GM21737 (cell line): ENCODE measurements at regions not wholly inside any gene's neighbourhood (a gene's known extent, or its start where the extent isn't known, plus 50 kb on each side); places are given as distances from the start of the nearest gene placed in this dataset.
A peak's percentile ranks its signal among the peaks of the same experiment; 100 is the strongest.
"Not testable (repeated sequence)": the region's sequence is repeated elsewhere in the genome, so short reads cannot be mapped to it uniquely, and the experiment has no call there.

Experiments used
- ATAC-seq: cut with Tn5 transposase; IDR thresholded peaks from one replicate; pipeline ENCODE4 v1.9.1; 2021; ENCODE audit warnings: mild to moderate bottlenecking, moderate library complexity; ENCODE audit not compliant: unreplicated experiment

DNA sequence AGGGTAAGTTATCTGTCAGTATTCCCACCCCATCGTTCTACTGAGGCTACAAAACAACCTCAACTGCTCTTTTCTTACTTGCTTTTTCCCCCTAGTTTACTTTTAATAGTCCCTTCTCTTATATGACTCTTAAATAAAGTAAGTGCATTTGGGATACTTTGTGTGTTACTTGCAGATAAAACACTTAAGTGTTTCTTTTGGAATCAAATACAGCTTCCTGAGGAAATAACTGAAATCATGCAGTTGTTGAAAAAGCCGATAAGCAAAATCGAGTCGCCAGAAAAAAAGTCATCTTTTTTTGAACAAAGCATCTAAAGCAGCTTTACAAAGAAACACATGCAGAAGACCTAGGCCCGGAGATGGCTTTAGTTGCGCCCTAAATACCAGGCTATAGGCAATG, 53.5 kb upstream of the EPB41L4A start:
- ATAC-seq, result no peak

DNA sequence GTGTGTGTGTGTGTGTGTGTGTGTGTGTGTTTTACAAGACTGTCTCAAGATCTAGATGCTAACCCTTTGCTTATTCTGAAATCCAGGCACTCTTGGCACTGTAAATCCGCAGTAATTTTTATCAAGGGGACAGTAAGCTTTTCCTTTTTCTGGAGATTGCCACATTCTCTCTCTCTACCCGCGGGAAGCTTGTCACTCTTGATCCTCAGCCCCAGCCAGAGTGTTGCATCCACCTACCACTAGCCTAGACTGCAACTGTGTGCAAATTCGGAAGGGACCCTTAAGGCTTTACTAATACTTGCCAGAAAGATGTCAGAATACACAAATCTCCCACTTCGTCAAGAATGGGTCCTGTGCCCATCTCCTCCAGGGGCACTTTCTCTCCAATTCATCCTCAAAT, 54.9 kb upstream of the EPB41L4A start:
- no peak for ATAC-seq

DNA sequence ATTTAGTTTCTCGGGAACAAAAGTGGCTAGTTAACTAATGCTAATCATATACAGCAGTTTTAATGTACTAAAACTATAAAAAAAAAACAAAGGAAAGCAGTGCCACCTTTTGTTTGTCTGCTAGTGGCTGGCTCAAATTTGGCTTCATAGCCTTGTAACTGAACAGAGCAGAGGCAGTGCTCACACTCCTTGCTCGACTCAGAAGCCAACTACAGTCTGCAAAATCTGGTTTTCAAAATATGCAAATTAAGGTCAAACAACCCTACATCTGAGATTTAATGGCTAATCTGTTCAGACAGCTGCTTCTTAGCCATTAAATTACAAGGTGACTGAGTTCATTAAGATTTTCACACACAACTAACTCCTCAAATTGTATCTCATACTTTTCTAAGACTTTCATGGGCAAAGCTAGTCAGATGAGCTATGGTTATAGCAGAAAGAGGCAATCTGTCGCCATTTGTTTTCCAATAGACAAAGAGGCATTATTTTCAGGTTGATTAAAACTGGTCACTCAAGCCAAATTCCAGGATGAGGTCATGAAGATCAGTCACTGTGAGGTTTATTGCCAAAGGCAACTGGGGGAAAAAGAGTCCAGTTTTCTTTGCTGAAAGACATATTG, 56.8 kb upstream of the EPB41L4A start:
- no peak for ATAC-seq

DNA sequence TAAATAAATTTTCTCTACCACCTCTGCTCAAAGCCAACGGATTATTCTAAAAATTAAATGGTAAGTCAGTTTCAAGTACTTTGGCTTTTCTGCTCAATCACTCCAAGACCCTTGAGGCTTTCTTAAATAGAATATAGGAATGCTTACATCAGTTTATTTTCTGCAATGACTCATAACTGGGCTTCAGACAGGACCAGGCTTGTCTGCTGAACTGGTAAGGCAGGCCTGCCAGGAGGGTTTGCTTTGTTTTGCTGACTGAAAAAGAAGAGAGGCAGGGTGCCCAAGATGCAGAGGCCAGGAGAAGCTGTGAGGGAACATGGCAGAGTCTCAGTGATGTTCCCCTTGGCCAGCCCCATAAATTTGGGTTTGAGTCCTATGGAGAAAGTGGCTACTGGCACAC, 60.3 kb upstream of the EPB41L4A start:
- no peak for ATAC-seq

DNA sequence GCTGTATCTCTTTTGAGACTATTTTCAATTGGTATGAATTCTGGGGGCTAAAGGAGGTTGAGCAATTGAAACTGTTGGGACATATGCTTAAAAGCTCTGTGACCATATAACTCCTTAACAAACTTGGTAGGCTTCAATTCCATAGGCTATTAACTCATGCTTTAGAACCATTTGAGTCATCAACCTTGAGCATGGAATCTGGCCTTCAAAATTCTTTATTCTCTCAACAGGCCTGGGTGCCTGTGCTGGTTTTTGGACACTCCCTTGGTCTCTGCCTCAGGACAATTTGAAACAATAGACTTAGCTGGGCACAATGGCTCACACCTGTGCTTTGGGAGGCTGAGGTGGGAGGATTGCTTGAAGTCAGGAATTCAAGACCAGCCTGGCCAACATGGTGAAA, 61.4 kb upstream of the EPB41L4A start:
- ATAC-seq, result no peak

DNA sequence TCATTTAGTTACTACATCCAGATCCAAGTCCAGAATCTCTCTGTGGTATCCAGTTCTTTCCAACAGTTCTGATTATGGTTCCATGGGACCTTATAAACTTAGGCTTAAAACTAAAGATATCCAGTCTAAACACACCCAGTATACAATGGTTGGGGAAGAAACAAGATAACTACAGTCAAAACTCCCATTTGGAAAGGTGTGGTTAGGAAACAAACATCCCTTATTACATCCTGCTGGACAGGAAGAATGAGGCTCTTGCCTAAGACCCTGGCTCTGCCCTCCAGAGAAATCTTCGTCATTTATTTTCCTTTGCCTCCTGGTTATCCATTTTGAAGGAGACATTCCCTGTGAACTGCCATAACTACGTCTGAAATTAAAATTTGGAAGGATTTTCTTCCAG, 64.6 kb upstream of the EPB41L4A start:
- ATAC-seq, result no peak

DNA sequence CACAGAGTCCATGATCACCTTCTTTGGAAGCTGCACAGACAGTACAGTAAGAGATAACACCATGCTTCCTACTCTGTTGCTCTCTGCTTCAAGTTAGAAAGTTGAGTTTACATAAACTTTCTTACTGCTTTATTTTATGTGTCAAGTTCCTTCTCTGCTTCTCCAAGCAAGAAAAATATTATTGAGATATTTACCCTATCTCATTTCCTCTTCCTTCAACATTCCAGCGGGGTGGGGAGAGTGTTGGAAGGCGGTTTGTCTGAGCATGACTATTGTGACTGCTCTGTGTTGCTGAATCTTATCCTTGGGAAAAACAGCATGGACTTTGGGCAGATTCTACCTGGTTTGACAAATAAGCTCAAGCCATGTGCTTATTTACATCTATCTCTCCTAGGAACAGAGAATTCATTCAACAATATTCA, 66.9 kb upstream of the EPB41L4A start:
- no peak for ATAC-seq

DNA sequence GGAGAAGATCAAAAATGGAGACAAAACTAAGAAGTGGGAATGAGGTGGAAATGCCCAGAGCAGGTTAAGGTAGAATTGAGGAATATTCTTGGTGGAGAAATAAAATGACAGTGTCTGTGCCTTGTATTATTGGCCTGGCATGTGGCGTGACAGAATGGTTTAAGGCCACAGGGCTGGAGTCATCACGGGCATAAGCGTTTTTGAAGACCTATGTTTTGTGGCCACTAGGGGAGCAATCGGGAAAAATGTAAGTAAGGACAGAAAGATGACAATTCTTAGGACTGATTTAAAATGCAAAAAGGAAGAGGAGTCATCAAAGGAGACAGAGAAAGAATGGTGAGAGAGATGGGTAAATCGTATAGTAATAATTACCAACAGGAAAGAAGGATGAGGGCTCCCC, 72.2 kb upstream of the EPB41L4A start:
- no peak for ATAC-seq

DNA sequence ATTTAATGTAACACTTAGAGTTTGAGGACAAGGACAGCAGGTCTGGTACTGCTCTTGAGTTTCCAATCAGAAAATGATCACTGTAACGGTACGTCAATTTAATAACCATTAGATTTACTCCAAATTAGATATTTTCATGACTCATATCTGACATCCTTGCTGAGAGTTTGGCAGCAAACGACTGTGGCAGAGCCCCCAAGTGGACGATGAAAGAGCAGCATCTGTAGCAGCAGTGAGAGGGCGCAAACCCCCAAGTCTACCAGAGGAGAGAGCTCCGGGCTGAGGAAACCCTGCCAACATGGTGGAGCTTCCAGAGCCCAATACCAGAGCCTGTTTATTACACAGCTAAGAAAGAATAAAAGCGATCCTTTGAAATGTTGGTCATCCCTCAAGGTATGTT, 73.2 kb upstream of the EPB41L4A start:
- ATAC-seq, result peak; percentile 96

DNA sequence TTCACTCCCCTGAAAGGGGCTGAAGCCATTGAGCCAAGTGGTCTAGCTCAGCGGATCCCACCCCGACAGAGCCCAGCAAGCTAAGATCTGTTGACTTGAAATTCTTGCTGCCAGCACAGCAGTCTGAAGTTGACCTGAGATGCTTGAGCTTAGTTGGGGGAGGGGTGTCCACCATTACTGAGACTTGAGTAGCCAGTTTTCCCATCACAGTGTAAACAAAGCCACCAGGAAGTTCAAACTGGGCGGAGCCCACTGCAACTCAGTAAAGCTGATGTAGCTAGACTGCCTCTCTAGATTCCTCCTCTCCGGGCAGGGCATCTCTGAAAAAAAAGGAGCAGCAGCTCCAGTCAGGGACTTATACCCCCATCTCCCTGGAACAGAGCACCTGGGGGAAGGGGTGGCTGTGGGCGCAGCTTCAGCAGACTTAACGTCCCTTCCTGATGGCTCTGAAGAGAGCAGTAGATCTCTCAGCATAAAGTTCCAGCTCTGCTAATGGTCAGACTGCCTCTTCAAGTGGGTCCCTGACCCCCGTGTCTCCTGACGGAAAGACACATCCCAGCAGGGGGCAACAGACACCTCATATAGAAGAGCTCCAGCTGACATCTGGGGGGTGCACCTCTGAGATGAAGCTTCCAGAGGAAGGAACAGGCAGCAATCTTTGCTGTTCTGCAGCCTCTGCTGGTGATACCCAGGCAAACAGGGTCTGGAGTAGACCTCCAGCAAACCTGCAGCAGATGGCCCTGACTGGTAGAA, 84.8 kb upstream of the EPB41L4A start:
- ATAC-seq, result not testable (repeated sequence)

DNA sequence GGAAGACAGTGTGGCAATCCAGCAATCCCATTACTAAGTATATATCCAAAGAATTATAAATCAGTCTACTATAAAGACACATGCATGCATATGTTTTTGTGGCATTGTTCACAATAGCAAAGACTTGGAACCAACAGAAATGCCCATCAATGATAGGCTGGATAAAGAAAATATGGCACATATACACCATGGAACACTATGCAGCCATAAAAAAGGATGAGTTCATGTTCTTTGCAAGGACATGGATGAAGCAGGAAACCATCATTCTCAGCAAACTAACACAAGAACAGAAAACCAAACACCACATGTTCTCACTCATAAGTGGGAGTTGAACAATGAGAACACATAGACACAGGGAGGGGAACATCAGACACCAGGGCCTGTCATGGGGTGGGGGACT, 90.0 kb upstream of the EPB41L4A start:
- not testable (repeated sequence) for ATAC-seq

DNA sequence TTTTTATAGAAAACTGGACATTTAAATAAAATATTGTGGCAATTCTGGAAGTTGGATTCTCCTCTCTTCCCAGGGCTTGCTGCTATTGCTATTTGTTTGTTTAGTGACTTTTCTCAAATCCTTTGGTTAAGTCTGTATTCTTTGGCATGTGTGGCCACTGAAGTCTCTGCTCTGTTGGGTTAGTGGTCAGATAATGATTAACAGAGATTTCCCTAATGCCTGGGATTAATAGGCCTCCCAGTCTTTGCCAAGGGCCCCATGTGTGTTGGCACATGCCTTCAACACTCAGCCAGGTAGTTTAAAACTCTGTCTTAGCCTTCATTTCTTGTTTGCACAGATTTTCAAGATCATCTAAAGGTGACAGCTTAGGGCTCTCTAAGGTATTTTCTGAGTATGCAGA, 92.8 kb upstream of the EPB41L4A start:
- ATAC-seq, result no peak

DNA sequence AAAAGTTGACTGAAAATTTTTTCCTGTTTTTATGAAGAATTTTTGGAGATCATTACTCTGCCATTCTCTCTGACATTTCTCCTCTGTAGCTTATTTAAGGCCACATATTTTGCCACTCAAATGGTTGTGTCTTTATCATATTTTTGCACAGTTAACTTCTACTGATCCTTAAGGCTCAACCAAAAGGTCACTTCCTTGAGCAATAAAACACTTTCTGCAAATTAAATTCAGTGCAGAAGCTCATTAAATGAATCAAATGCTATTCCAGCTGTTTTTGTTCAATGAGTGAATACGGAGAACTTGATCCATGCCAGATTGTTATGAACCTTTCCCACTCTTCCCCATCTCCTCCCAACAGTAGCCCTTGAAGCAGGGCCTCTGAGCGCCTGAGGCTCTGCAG, 93.8 kb upstream of the EPB41L4A start:
- no peak for ATAC-seq

DNA sequence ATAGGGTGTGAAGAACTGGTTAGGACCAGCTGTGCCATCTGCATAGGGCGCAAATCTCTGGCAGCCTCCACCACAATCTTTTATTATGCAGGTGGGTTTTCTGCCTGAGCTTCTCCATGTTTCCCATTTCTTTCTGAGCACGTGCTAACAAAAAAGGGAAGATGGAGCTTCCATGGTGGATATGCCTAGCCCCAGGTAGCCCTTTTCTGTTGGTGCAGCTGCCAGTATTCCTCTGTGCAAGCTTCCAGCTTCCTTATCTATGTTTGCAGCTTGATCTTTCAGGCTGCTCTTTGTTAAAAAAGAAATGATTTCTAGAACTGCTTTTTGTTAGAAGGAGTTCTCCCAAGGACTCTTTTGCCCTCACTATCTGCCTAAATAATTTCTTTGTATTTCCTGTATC, 95.0 kb upstream of the EPB41L4A start:
- no peak for ATAC-seq

DNA sequence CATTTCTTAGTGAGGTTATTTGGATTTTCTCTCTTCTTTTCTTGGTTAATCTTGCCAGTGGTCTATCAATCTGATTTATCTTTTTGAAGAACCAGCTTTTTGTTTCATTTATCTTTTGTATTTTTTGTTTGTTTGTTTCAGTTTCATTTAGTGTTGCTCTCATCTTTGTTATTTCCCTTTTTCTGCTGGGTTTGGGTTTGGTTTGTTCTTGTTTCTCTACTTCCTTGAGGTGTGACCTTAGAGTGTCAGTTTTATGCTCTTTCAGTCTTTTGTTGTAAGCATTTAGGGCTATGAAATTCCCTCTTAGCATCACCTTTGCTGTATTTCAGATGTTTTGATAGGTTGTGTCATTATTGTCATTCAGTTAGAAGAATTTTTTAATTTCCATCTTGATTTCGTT, 101.4 kb upstream of the EPB41L4A start:
- not testable (repeated sequence) for ATAC-seq

DNA sequence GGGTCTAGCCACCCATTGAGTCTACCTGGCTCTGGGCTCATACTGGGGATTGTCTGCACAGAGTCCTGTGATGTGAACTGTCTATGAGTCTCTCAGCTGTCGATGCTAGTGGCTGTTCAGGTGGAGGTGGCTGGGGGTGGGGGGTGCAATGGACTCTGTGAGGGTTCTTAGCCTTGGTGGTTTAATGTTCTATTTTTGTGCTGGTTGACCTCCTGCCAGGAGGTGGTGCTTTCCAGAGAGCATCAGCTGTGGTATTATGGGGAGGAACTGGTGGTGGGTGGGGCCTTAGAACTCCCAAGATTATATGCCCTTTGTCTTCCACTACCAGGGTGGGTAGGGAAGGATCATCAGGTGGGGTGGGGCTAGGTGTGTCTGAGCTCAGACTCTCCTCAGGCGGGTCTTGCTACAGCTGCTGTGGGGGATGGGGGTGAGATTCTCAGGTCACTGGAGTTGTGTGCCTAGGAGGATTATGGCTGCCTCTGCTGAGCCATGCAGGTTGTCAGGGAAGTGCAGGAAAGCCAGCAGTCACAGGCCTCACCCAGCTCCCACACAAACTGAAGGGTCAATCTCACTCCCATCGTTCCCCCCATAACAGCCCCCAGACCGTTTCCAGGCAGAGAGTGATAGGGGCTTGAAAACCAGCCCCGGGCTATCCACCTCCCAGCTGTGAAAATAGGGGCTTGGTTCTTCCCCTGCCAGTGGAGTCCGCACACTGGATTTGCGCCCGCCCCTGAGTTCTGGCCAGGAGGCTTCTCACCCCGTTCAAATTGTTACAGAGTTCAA, 104.0 kb upstream of the EPB41L4A start:
- peak; percentile 34 for ATAC-seq

DNA sequence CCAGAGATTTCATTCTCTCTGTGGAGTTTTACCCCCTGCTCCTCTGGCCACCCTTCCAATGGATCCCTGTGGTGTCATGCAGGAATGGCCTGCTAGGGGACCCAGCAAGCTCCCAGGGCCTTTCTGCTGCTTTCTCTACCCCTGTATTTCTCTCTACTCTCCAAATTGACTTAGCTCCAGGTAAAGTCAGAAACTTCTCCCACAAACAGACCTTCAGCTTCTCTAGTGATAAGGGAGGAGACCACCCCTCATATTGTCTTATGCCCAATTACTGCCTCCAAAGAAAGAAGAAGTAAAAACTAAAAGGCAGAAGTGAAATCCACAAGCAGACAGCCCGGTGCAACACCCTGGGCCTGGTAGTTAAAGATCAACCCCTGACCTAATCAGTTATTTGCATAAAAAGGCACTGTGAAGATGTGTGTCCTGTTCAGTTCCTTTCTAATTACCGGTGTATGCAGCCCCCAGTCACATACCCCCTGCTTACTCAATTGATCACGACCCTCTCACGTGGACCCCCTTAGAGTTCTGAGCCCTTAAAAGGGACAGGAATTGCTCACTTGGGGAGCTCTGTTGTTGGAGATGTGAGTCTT, 104.7 kb upstream of the EPB41L4A start:
- peak; percentile 67 for ATAC-seq

DNA sequence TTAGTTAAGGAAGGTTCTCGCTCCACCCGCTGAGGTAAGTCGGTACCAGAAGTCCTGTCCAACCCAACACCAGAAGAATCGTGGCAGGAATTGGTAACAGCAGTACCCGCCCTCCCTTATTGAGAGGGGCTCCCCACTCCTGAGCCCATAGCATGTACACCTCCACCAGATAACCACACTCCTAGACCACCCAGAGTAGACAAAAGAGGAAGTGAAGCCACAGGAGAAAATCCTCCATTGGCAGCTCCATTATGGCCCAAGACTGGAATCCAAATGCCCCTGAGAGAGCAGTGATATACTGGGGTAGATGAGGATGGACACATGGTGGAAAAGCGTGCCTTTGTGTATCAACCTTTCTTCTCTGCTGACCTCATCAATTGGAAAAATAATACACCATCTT, 106.1 kb upstream of the EPB41L4A start:
- ATAC-seq, result no peak

DNA sequence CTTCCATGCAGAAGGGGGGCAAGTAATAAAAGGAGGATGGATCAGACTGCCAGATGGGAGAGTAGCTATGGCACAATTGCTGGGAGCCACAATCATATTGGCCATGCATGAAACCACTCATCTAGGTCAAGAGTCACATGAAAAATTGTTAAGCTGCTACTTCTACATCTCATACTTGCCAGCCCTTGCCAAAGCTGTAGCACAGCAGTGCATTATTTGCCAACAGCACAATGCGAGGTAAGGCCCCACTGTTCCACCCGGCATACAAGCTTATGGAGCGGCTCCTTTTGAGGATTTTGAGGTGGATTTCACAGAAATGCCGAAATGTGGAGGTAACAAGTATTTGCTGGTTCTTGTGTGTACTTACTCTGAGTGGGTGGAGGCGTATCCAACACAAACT, 109.9 kb upstream of the EPB41L4A start:
- no peak for ATAC-seq

DNA sequence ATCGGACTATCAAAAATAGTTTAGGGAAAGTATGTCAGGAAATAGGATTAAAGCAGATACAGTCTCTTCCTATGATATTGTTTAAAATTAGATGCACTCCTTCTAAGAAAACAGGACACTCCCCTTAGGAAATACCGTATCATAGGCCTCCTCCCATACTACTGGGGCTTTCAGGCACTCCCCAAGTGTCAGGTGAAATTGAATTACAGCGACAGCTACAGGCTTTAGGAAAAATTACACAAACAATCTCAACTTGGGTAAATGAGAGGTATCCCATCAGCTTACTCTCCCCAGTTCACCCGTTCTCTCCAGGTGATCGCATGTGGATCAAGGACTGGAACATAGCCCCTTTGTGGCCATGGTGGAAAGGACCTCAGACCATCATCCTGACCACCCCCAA, 110.4 kb upstream of the EPB41L4A start:
- no peak for ATAC-seq

DNA sequence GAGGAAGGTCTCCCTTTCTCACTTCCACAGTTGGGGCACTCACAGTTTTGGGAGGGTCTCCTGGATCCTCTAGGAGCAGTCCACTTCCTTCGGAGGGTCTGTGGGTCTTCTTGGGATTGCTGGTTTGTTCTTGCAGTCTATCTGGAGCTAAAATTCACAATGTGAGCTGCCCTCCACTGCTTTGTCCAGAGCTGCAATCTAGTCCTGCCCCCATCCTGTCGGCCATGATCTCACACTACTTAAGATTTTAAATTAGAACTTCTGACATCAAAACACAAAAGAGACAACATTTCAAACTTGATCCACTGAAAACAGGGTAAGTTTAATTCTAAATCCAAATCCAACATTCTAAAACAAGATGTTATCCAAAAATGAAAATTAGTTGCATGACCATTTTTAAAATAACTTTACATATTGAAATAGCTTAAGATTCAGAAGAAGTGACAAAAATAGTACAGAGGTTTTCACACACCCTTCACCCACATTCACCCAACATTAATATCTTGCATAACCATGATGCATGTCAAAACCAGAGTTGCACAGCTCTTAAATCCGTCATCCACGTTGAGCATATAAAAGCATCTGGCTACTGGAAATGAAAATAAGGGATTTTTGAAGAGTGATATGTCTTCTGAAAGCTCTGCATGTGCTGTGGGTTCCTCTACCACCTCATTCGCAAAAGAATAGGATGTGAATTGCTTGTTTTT, 113.7 kb upstream of the EPB41L4A start:
- no peak for ATAC-seq
